T-helper 22 cell (primary cell): ENCODE measurements at regions not wholly inside any gene's neighbourhood (a gene's known extent, or its start where the extent isn't known, plus 50 kb on each side); places are given as distances from the start of the nearest gene placed in this dataset.

Experiments
- DNase-seq: peaks from one replicate; pipeline ENCODE4 v3.0.0-alpha.2; 2020; ENCODE audit warnings: low read depth

DNA sequence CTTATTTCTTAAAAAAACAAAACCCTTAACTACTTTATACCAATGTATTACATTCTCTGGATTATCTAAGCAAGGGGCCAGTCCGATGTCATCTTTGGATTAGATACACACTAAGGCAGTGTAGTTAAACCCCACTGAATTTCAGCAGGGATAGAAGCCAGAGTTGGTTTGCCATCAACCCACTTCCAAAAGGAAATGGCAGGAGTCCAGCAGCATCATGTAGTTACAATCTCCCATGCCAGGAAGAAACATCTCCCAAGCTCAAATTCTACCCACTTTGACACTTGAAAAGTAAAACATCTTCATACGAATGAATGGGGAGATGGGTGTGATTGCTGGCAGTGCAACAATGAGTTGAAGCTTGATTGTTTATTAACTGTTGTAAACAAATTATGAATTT is 203.5 kb upstream of the PLXNC1 start:
- no peak for DNase-seq

- no peak for DNase-seq
These were observed 201.7 kb upstream of the PLXNC1 start for GRCh38 chr12:93946542-93947150.

DNA sequence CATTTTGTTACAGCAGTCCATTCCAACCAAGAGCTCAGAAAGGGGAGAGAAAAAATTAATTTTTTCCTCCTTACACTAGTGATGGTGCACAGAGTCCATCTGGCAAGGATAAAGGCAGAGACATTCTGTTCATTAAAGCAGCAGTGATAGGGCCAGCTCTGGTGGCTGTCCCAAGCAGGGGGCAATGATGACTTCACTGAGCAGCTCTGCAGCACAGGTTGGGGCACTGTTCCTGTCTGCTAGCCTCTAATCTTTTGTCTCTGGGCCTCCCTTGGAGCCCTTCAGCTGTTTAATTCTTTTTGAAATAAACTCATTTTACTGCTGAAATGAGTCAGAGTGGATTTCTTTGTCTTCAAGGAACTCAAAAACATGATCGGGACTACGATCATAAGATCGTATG is 200.9 kb upstream of the PLXNC1 start:
- DNase-seq: no peak

- DNase-seq: no peak
These were observed 198.1 kb upstream of the PLXNC1 start for GRCh38 chr12:93950311-93950710.

DNA sequence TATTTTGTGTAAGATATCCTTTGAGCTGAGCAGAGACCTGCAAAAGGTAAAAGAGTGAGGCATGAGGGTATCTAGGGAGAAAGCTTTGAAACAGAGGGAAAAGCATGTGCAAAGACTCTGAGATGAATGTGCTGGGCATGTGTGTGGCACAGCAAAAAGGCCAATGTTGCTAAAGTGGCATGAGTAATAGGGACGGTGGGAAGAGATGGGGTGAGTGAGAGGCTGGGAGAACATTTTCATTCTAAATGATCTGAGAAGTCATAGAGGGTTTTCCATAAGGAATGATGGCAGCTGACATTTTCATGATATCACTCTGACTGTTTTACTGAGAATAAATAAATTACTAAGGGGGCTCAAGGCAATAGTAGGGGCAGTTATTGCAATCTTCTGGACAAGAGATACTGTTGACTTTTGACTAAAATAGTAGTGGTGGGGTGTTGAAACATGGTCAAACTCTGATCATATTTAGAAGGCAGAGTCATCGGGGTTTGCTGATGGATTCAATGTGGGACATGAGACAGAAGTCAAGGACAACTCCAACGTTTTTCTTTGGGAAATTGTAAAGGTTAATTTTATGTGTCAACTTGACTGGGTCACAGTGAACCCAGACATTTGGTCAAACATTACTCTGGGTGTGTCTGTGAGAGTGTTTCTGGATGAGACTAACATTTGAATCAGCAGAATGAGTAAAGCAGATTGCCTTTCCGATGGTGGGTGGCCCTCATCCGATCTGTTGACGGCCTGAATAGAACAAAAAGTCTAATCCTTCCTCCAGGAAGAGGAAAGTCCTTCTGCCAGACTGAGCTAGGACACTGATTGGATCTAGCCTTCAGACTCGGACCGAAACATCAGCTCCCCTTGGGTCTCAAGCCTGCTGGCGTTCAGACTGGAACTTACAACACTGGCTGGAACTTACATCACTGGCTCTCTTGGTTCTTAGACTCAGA is 193.9 kb upstream of the PLXNC1 start:
- no peak for DNase-seq

- DNase-seq: no peak
These were observed 191.8 kb upstream of the PLXNC1 start for GRCh38 chr12:93956551-93956950.

- DNase-seq: no peak
These were observed 191.2 kb upstream of the PLXNC1 start for GRCh38 chr12:93957168-93957567.

DNA sequence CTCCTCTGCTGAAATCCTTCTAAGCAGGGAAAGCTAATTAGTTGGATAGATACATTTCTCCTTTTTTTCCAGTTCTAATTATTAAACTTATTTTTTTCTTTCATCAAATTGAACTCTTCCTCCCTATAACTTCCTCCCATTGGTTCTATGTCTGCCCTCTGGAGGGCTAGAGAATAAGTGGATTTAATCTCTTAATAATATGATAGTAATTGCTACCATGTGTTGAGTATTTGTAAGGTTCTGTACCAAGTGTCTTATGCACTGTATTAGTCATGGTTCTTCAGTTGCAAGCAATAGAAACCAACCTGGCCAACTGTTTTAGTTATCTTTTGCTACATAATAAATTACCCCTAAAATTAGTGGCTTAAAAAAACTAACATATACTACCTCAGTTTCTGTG is 190.5 kb upstream of the PLXNC1 start:
- DNase-seq: no peak

DNA sequence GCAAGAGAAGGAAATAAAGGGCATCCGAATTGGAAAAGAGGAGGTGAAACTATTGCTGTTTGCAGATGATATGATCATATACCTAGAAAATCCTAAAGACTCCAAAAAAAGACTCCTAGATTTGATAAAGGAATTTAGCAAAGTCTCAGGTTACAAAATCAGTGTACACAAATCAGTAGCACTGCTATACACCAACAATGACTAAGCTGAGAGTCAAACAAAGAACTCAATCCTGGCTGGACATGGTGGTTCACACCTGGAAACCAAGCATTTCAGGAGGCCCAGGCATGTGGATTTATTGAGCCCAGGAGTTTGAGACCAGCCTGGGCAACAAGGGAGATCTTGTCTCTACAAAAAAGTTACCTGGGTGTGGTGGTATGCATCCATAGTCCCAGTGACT is 188.7 kb upstream of the PLXNC1 start:
- DNase-seq: no peak

DNA sequence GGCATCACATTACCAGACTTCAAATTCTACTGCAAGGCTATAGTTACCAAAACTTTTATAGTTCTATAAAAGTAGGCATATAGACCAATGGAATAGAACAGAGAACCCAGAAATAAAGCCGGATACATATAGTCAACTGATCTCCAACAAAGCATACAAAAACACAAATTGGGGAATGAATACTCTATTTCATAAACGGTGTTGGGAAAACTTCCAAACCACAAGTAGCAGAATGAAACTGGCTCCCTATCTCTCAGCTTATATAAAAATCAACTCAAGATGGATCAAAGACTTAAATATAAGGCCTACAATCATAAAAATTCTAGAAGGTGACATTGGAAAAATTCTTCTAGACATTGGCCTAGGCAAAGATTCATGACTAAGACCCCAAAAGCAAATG is 187.9 kb upstream of the PLXNC1 start:
- DNase-seq: no peak

- DNase-seq: no peak
These were observed 186.0 kb upstream of the PLXNC1 start for GRCh38 chr12:93962336-93962735.

DNA sequence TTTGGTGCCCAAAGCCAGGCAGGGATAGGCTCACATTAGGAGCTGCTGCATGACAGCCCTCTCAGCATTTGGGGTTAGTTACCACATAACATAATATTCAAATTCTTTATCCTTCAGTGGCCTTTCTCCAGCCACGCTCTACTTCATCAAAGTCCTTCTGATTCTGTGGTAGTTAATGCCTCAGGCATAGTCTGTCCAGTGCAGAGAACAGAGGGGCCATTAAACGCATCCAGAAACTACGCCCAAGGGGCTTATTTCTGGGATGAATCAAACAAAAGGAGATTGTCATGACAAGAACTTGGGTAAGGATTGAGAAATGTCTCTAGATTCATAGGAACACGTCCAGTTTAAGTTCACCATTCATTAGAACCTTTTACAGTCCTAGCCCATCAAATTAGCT is 183.4 kb upstream of the PLXNC1 start:
- DNase-seq: no peak

GRCh38 chr12:93966516-93967133 is 181.8 kb upstream of the PLXNC1 start:
- no peak for DNase-seq

DNA sequence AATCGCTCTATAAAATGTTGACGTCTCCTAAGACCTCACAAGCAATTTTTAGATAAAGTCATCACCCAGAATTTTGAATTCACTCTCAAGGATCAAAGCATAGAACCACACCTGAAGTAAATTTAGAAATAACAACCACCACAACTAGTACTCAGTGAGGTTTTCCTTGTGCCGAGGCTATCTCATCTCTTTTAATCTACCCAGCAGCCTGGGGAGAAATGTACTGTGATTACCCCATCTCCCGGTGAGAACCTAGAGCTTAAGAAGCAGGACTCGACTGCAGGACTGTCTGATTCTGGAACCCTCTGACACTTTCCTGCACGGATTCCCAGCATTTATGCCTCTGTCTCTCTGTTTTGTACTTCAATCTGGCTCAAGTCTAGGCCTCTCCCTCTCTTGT is 180.9 kb upstream of the PLXNC1 start:
- no peak for DNase-seq

- no peak for DNase-seq
These were observed 179.7 kb upstream of the PLXNC1 start for GRCh38 chr12:93968536-93969285.

DNA sequence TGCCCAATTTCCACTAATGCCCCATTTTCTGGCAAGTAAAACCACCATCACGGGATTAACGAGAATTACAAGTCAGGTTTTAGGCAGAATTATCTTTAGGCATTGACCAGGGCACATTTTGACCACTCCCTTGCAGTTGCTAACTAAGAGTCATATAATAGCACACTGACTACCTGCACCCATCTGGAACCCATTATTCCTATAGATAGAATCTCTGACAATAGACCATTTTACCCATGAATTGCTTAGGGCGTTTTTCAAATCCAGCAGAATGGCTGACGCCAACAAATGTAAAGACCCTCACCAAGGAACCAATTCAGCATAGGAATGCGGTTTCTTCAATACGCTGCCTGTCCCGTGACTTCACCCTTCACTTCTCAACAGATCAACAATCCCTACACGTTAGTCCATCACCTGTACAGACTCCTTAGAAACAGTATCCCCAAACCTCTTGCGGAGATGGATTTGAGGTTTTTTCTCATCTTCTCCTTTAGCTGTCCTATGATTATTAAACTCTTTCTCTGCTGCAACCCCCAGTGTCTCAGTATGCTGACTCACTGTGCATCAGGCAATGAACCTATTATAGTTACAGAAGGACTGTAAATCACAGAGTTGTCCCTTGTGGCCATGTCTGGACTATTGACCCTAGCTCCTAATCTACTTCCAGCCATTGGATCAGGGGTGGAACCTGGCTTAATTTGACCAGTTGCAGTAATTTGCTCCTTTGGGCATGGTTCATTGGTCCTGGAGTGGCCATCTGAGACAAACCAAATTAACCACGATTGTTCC is 177.3 kb upstream of the PLXNC1 start:
- no peak for DNase-seq

DNA sequence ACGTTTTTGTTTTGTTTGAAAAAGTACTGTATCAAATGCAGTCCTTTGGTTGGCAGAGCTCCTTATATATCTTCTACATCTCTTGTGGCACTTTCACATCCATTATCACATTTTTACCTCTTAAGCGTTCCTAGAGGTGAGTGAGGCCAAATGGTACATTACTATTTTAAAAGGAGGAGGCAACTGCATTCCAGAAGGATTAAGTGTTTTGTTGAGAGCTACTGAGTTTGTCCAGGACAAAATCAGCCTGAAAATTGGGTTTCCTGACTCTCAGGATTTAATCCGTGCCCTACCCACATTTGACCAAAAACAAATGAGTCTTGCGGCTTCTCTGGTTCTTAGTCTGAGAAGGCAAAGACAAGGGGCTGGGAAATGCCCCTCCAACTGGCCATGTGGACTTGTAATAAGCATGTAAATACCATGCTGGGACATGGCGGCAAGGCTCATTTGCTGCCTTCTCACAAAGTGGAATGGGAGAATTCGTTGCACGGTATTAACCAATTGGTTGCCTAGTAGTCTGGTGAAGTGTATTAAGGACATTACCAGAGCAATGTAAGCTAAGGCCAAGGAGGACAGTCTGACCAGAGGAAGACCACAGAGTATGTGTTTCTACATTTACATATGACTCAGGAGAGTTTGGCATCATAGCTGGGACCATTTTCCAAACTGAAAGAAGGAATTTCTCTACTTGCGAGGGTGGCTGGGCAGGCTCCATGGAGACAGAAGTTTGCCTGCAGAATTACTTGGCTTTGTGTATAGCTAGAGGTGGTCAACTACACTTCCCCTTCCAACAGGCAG is 175.8 kb upstream of the PLXNC1 start:
- no peak for DNase-seq

- DNase-seq: no peak
These were observed 174.1 kb upstream of the PLXNC1 start for GRCh38 chr12:93974252-93974651.

- no peak for DNase-seq
These were observed 172.4 kb upstream of the PLXNC1 start for GRCh38 chr12:93976024-93976423.

DNA sequence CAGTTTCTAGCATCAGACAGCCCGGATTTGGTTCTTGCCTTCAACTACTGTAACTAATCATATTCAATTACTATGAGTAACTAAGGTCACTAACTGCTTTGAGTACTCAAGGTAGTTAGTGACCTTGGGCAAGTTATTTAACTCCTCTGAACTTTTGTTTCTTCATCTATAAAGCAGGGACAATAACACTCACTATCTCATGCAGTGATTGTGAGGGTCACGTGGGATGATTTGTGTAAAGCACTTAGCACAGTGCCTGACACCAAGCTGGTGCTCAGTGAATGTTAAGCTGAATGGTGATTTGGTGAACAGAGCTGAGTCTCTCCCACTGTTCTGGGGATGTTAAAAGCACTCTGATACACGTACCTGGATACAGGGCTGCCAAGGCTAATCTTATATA is 171.3 kb upstream of the PLXNC1 start:
- no peak for DNase-seq

DNA sequence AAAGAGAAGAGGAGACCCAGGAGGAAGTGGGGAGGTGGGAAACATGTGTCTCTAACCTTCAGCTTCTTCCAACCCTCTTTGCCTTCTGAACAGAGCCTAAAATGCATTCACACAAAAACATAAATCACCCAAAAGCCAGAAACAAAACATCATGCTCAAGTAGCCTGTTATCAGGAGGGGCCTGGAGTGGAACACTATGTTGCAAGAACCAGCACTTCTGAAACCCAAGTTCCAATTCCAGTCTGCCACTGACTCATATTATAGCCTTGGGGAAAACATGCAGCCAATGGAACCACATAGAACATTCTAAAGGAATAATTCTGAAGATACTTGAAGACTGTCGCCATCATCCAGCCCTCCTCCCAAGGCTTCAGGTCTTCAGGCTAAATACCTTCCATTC is 169.8 kb upstream of the PLXNC1 start:
- no peak for DNase-seq
